Cardiac muscle cell (in vitro differentiated cells and primary cell): ENCODE measurements at regions not wholly inside any gene's neighbourhood (a gene's known extent, or its start where the extent isn't known, plus 50 kb on each side); places are given as distances from the start of the nearest gene placed in this dataset.

Experiments used
- DNase-seq, 2 donors: peaks; one replicate each; pipeline versions ENCODE4 v3.0.0 to v3.0.0-alpha.2; 2010 to 2017; ENCODE audit warnings: low read depth in 1 of 2, low spot score in 1 of 2
- H3K27ac ChIP-seq: fragments of 200-600 bp; sonication (generic); 2 replicates; pipeline ENCODE4 v1.5.1; 2016
- H3K27me3 ChIP-seq: fragments of 200-600 bp; sonication (generic); 2 replicates; pipeline ENCODE4 v1.6.0; 2016; ENCODE audit warnings: control low read depth
- H3K36me3 ChIP-seq: fragments of 200-600 bp; sonication (generic); 2 replicates; pipeline ENCODE4 v1.5.1; 2016; ENCODE audit warnings: control low read depth
- H3K4me1 ChIP-seq: fragments of 200-600 bp; sonication (generic); 2 replicates; pipeline ENCODE4 v1.8.1; 2017; ENCODE audit warnings: low read depth, mild to moderate bottlenecking, mixed run types
- H3K4me3 ChIP-seq: fragments of 200-600 bp; sonication (generic); 2 replicates; pipeline ENCODE4 v1.5.1; 2016; ENCODE audit warnings: mild to moderate bottlenecking
- H3K9me3 ChIP-seq: fragments of 200-600 bp; sonication (generic); 2 replicates; pipeline ENCODE4 v1.5.1; 2017; ENCODE audit warnings: low read depth, mild to moderate bottlenecking, control low read depth
- TF ChIP-seq, protein P1 (sequence below): IDR thresholded peaks from 2 replicates; pipeline ENCODE4 v1.5.1; 2012; ENCODE audit warnings: low read depth, mild to moderate bottlenecking, low read length

- H3K4me1 ChIP-seq, result peaks cover 7% of the 10 kb centered on the region
- no peak overlapping the region for H3K27ac ChIP-seq
- no peaks in the 10 kb centered on the region for H3K36me3 ChIP-seq
- no peak for DNase-seq
- no peaks in the 10 kb centered on the region for H3K9me3 ChIP-seq
- H3K4me3 ChIP-seq, result no peak overlapping the region
- H3K27me3 ChIP-seq, result no peaks in the 10 kb centered on the region
- TF ChIP-seq, protein P1, sequence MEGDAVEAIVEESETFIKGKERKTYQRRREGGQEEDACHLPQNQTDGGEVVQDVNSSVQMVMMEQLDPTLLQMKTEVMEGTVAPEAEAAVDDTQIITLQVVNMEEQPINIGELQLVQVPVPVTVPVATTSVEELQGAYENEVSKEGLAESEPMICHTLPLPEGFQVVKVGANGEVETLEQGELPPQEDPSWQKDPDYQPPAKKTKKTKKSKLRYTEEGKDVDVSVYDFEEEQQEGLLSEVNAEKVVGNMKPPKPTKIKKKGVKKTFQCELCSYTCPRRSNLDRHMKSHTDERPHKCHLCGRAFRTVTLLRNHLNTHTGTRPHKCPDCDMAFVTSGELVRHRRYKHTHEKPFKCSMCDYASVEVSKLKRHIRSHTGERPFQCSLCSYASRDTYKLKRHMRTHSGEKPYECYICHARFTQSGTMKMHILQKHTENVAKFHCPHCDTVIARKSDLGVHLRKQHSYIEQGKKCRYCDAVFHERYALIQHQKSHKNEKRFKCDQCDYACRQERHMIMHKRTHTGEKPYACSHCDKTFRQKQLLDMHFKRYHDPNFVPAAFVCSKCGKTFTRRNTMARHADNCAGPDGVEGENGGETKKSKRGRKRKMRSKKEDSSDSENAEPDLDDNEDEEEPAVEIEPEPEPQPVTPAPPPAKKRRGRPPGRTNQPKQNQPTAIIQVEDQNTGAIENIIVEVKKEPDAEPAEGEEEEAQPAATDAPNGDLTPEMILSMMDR, result no peak
Measured at GRCh38 chr3:107907996-107908395, 182.8 kb downstream of the CD47 start.

GRCh38 chr3:107904536-107905066, 186.2 kb downstream of the CD47 start:
- TF ChIP-seq, protein P1, result no peak
- Histone ChIP-seq H3K4me3 (no peak overlapping the region), H3K27me3 (no peaks in the 10 kb centered on the region), H3K36me3 (no peaks in the 10 kb centered on the region), H3K4me1 (no peaks in the 10 kb centered on the region), H3K9me3 (no peaks in the 10 kb centered on the region), H3K27ac (no peak overlapping the region)
- peak in 1 of 2 donors; percentile 54 for DNase-seq

- Histone ChIP-seq H3K4me1 (no peaks in the 10 kb centered on the region), H3K27ac (no peak overlapping the region), H3K4me3 (no peak overlapping the region), H3K36me3 (no peaks in the 10 kb centered on the region), H3K9me3 (no peaks in the 10 kb centered on the region), H3K27me3 (no peaks in the 10 kb centered on the region)
- DNase-seq, result no peak
- TF ChIP-seq, protein P1, result no peak
Measured at GRCh38 chr3:107899990-107900651, 190.7 kb downstream of the CD47 start.

- H3K4me1 ChIP-seq, result no peaks in the 10 kb centered on the region
- DNase-seq, result no peak
- no peak overlapping the region for H3K4me3 ChIP-seq
- no peak overlapping the region for H3K27ac ChIP-seq
- H3K9me3 ChIP-seq, result no peaks in the 10 kb centered on the region
- no peaks in the 10 kb centered on the region for H3K36me3 ChIP-seq
- TF ChIP-seq, protein P1, result no peak
- no peaks in the 10 kb centered on the region for H3K27me3 ChIP-seq
Measured at GRCh38 chr3:107897471-107898061, 193.3 kb downstream of the CD47 start.

- Histone ChIP-seq H3K4me1 (no peaks in the 10 kb centered on the region), H3K36me3 (no peaks in the 10 kb centered on the region), H3K9me3 (no peaks in the 10 kb centered on the region), H3K27ac (no peak overlapping the region), H3K27me3 (no peaks in the 10 kb centered on the region), H3K4me3 (no peak overlapping the region)
- TF ChIP-seq, protein P1, result no peak
- DNase-seq, result peak in 1 of 2 donors; percentile 21
Measured at GRCh38 chr3:107894998-107895397, 195.8 kb downstream of the CD47 start.
